Cardiac muscle cell (in vitro differentiated cells and primary cell): ENCODE measurements at regions not wholly inside any gene's neighbourhood (a gene's known extent, or its start where the extent isn't known, plus 50 kb on each side); places are given as distances from the start of the nearest gene placed in this dataset.

Source experiments
- DNase-seq, 2 donors: peaks; one replicate each; pipeline versions ENCODE4 v3.0.0 to v3.0.0-alpha.2; 2010 to 2017; ENCODE audit warnings: low read depth in 1 of 2, low spot score in 1 of 2
- H3K27ac ChIP-seq: fragments of 200-600 bp; sonication (generic); 2 replicates; pipeline ENCODE4 v1.5.1; 2016
- H3K27me3 ChIP-seq: fragments of 200-600 bp; sonication (generic); 2 replicates; pipeline ENCODE4 v1.6.0; 2016; ENCODE audit warnings: control low read depth
- H3K36me3 ChIP-seq: fragments of 200-600 bp; sonication (generic); 2 replicates; pipeline ENCODE4 v1.5.1; 2016; ENCODE audit warnings: control low read depth
- H3K4me1 ChIP-seq: fragments of 200-600 bp; sonication (generic); 2 replicates; pipeline ENCODE4 v1.8.1; 2017; ENCODE audit warnings: low read depth, mild to moderate bottlenecking, mixed run types
- H3K4me3 ChIP-seq: fragments of 200-600 bp; sonication (generic); 2 replicates; pipeline ENCODE4 v1.5.1; 2016; ENCODE audit warnings: mild to moderate bottlenecking
- H3K9me3 ChIP-seq: fragments of 200-600 bp; sonication (generic); 2 replicates; pipeline ENCODE4 v1.5.1; 2017; ENCODE audit warnings: low read depth, mild to moderate bottlenecking, control low read depth
- CTCF ChIP-seq: IDR thresholded peaks from 2 replicates; pipeline ENCODE4 v1.5.1; 2012; ENCODE audit warnings: low read depth, mild to moderate bottlenecking, low read length

- H3K36me3 ChIP-seq = no peaks in the 10 kb centered on the region
- H3K27ac ChIP-seq = no peak overlapping the region
- DNase-seq = peak in 1 of 2 donors; percentile 17
- H3K4me3 ChIP-seq = no peak overlapping the region
- H3K4me1 ChIP-seq = no peaks in the 10 kb centered on the region
- H3K27me3 ChIP-seq = no peaks in the 10 kb centered on the region
- TF ChIP-seq CTCF = peak; percentile 15
- no peaks in the 10 kb centered on the region for H3K9me3 ChIP-seq
Observed at GRCh38 chr16:54812229-54812628, 118.4 kb upstream of the IRX5 start.

GRCh38 chr16:54808890-54809289 is 121.8 kb upstream of the IRX5 start:
- Histone ChIP-seq H3K27me3 (no peaks in the 10 kb centered on the region), H3K36me3 (no peaks in the 10 kb centered on the region), H3K27ac (no peak overlapping the region), H3K9me3 (no peaks in the 10 kb centered on the region), H3K4me1 (peaks cover 6% of the 10 kb centered on the region), H3K4me3 (no peak overlapping the region)
- TF ChIP-seq CTCF = no peak
- no peak for DNase-seq

- no peak for DNase-seq
- no peaks in the 10 kb centered on the region for H3K27me3 ChIP-seq
- no peaks in the 10 kb centered on the region for H3K36me3 ChIP-seq
- peaks cover 6% of the 10 kb centered on the region for H3K4me1 ChIP-seq
- H3K4me3 ChIP-seq = no peak overlapping the region
- H3K9me3 ChIP-seq = no peaks in the 10 kb centered on the region
- TF ChIP-seq CTCF = no peak
- no peak overlapping the region for H3K27ac ChIP-seq
Observed at GRCh38 chr16:54806881-54807360, 123.7 kb upstream of the IRX5 start.

- Histone ChIP-seq H3K27me3 (no peaks in the 10 kb centered on the region), H3K36me3 (no peaks in the 10 kb centered on the region), H3K9me3 (no peaks in the 10 kb centered on the region), H3K4me1 (peaks cover 6% of the 10 kb centered on the region), H3K4me3 (no peak overlapping the region), H3K27ac (no peak overlapping the region)
- DNase-seq = peak in 1 of 2 donors; percentile 32
- TF ChIP-seq CTCF = no peak
Observed at GRCh38 chr16:54806378-54806777, 124.3 kb upstream of the IRX5 start.

- Histone ChIP-seq H3K27me3 (no peaks in the 10 kb centered on the region), H3K27ac (no peak overlapping the region), H3K36me3 (no peaks in the 10 kb centered on the region), H3K4me1 (peaks cover 6% of the 10 kb centered on the region), H3K9me3 (no peaks in the 10 kb centered on the region), H3K4me3 (no peak overlapping the region)
- TF ChIP-seq CTCF = no peak
- DNase-seq = no peak
Observed at GRCh38 chr16:54805648-54806047, 125.0 kb upstream of the IRX5 start.
